GM23338 (cell line): ENCODE measurements at regions not wholly inside any gene's neighbourhood (a gene's known extent, or its start where the extent isn't known, plus 50 kb on each side); places are given as distances from the start of the nearest gene placed in this dataset.

Experiments
- ATAC-seq: fragments of 200-7000 bp; cut with Tn5 transposase; 3 replicates; pipeline ENCODE4 v1.9.1; 2020
- DNase-seq: peaks from one replicate; pipeline ENCODE4 v3.0.0-alpha.2; 2015; ENCODE audit warnings: low spot score
- H2AFZ ChIP-seq: fragments of 200-600 bp; sonication (generic); 2 replicates; pipeline ENCODE4 v1.8.0; 2016; ENCODE audit warnings: antibody characterized with exemption, mild to moderate bottlenecking, moderate library complexity
- H3F3A ChIP-seq: fragments of 200-600 bp; sonication (generic); replicated peaks from 2 replicates; pipeline ENCODE4 v1.8.0; 2017; ENCODE audit warnings: antibody characterized with exemption, mixed run types, low read depth
- H3K27ac ChIP-seq: fragments of 200-600 bp; sonication (generic); 2 replicates; pipeline ENCODE4 v1.6.1; 2016; ENCODE audit warnings: low read depth
- H3K27me3 ChIP-seq: fragments of 200-600 bp; sonication (generic); 2 replicates; pipeline ENCODE4 v1.8.0; 2016; ENCODE audit warnings: mild to moderate bottlenecking, mixed run types, moderate library complexity; ENCODE audit not compliant: insufficient read depth
- H3K36me3 ChIP-seq: fragments of 200-600 bp; sonication (generic); 2 replicates; pipeline ENCODE4 v1.8.0; 2016; ENCODE audit warnings: mild to moderate bottlenecking; ENCODE audit not compliant: insufficient read depth
- H3K4me1 ChIP-seq: fragments of 200-600 bp; sonication (generic); 2 replicates; pipeline ENCODE4 v1.8.0; 2016; ENCODE audit warnings: mild to moderate bottlenecking, moderate library complexity; ENCODE audit not compliant: insufficient read depth
- H3K4me2 ChIP-seq: fragments of 200-600 bp; sonication (generic); 2 replicates; pipeline ENCODE4 v1.7.1; 2017; ENCODE audit warnings: mixed run types
- H3K4me3 ChIP-seq: fragments of 200-600 bp; sonication (generic); 2 replicates; pipeline ENCODE4 v1.6.1; 2016; ENCODE audit warnings: mixed run types
- H3K79me2 ChIP-seq: fragments of 200-600 bp; sonication (generic); replicated peaks from 2 replicates; pipeline ENCODE4 v1.8.0; 2017; ENCODE audit warnings: mild to moderate bottlenecking; ENCODE audit not compliant: insufficient read depth
- H3K9me2 ChIP-seq: fragments of 200-600 bp; sonication (generic); 2 replicates; pipeline ENCODE4 v1.8.0; 2017; ENCODE audit not compliant: insufficient read depth
- H4K20me1 ChIP-seq: fragments of 200-600 bp; sonication (generic); replicated peaks from 2 replicates; pipeline ENCODE4 v1.8.0; 2017; ENCODE audit warnings: mild to moderate bottlenecking; ENCODE audit not compliant: insufficient read depth
- H3K27ac Mint-ChIP-seq: 2 replicates; pipeline ENCODE4 v1.8.0; 2020; ENCODE audit warnings: inconsistent platforms, mild to moderate bottlenecking, moderate library complexity, mixed read lengths
- H3K27me3 Mint-ChIP-seq: 3 replicates; pipeline ENCODE4 v1.8.0; 2022; ENCODE audit warnings: low read depth, mild to moderate bottlenecking, moderate library complexity, mixed read lengths, inconsistent platforms; ENCODE audit not compliant: insufficient read depth, poor library complexity
- H3K36me3 Mint-ChIP-seq: 3 replicates; pipeline ENCODE4 v1.8.0; 2021; ENCODE audit warnings: low read depth, mild to moderate bottlenecking, inconsistent platforms, moderate library complexity, mixed read lengths
- H3K4me1 Mint-ChIP-seq: 3 replicates; pipeline ENCODE4 v1.8.0; 2020; ENCODE audit warnings: mild to moderate bottlenecking, inconsistent platforms, mixed read lengths
- H3K4me3 Mint-ChIP-seq: 3 replicates; pipeline ENCODE4 v1.8.0; 2021; ENCODE audit warnings: moderate library complexity, mild to moderate bottlenecking, inconsistent platforms, mixed read lengths
- H3K9me3 Mint-ChIP-seq: 3 replicates; pipeline ENCODE4 v1.8.0; 2020; ENCODE audit warnings: moderate library complexity, mild to moderate bottlenecking, inconsistent platforms, mixed read lengths
- CREB1 ChIP-seq: fragments of 250-450 bp; sonication (Bioruptor Pico); IDR thresholded peaks from 2 replicates; pipeline ENCODE4 v1.5.0; 2020; ENCODE audit warnings: low read depth, mild to moderate bottlenecking, moderate library complexity
- ETS1 ChIP-seq: IDR thresholded peaks from 2 replicates; pipeline ENCODE4 v1.6.1; 2016; ENCODE audit warnings: antibody characterized with exemption
- EZH2 ChIP-seq: fragments of 200-600 bp; sonication (generic); IDR thresholded peaks from one replicate; pipeline ENCODE4 v1.8.0; 2017; ENCODE audit warnings: antibody characterized with exemption, mild to moderate bottlenecking, low read depth; ENCODE audit not compliant: unreplicated experiment
- EZH2phosphoT487 ChIP-seq: fragments of 200-600 bp; sonication (generic); IDR thresholded peaks from one replicate; pipeline ENCODE4 v1.8.1; 2018; ENCODE audit warnings: antibody characterized with exemption; ENCODE audit not compliant: unreplicated experiment
- JUNB ChIP-seq: IDR thresholded peaks from one replicate; pipeline ENCODE4 v1.6.1; 2016; ENCODE audit warnings: antibody characterized with exemption; ENCODE audit not compliant: unreplicated experiment
- NANOG ChIP-seq: IDR thresholded peaks from 2 replicates; pipeline ENCODE4 v1.6.1; 2016; ENCODE audit warnings: antibody characterized with exemption, borderline replicate concordance
- POLR2AphosphoS5 ChIP-seq: IDR thresholded peaks from 2 replicates; pipeline ENCODE4 v1.6.1; 2016; ENCODE audit warnings: antibody characterized with exemption, low read depth
- REST ChIP-seq: IDR thresholded peaks from one replicate; pipeline ENCODE4 v1.6.1; 2018; ENCODE audit warnings: antibody characterized with exemption; ENCODE audit not compliant: unreplicated experiment
- STAT1 ChIP-seq: IDR thresholded peaks from one replicate; pipeline ENCODE4 v1.6.1; 2016; ENCODE audit warnings: antibody characterized with exemption; ENCODE audit not compliant: unreplicated experiment
- ZNF114 ChIP-seq: fragments of 250-450 bp; sonication (Bioruptor Pico); IDR thresholded peaks from 2 replicates; pipeline ENCODE4 v1.5.0; 2020; ENCODE audit warnings: mild to moderate bottlenecking, moderate library complexity
- ZNF331 ChIP-seq: fragments of 250-450 bp; sonication (Bioruptor Pico); IDR thresholded peaks from 2 replicates; pipeline ENCODE4 v1.5.0; 2020; ENCODE audit warnings: low read depth, mild to moderate bottlenecking, moderate library complexity
- TF ChIP-seq, protein P1 (sequence below), 2 experiments: fragments of 200-600 bp in 1 of 2; sonication (generic) in 1 of 2; conservative IDR thresholded peaks; 2 replicates each; pipeline versions ENCODE4 v1.5.1 to v1.6.1; 2016 to 2017; ENCODE audit warnings: antibody characterized with exemption in 2 of 2, low read depth in 2 of 2, mild to moderate bottlenecking in 2 of 2, moderate library complexity in 1 of 2
- TF ChIP-seq, protein P2 (sequence below): fragments of 250-450 bp; sonication (Bioruptor Pico); IDR thresholded peaks from 2 replicates; pipeline ENCODE4 v1.5.0; 2020; ENCODE audit warnings: mild to moderate bottlenecking, moderate library complexity

GRCh38 chr4:31955346-31955745, 1235.2 kb downstream of the PCDH7 start:
- Histone ChIP-seq H3F3A (no peaks in the 10 kb centered on the region), H3K4me2 (no peak overlapping the region), H2AFZ (no peak overlapping the region), H3K79me2 (no peaks in the 10 kb centered on the region), H3K9me2 (no peaks in the 10 kb centered on the region), H3K27me3 (no peaks in the 10 kb centered on the region), H3K27ac (no peak overlapping the region), H3K4me1 (no peaks in the 10 kb centered on the region), H4K20me1 (no peaks in the 10 kb centered on the region), H3K36me3 (no peaks in the 10 kb centered on the region), H3K4me3 (no peak overlapping the region)
- TF ChIP-seq CREB1 (CRISPR knock-in tag) (no peak), JUNB (no peak), ZNF114 (CRISPR knock-in tag) (no peak), EZH2 (no peak), EZH2phosphoT487 (no peak), STAT1 (no peak), ZNF331 (no peak), ETS1 (no peak), POLR2AphosphoS5 (no peak), REST (no peak), NANOG (no peak)
- TF ChIP-seq, protein P1, sequence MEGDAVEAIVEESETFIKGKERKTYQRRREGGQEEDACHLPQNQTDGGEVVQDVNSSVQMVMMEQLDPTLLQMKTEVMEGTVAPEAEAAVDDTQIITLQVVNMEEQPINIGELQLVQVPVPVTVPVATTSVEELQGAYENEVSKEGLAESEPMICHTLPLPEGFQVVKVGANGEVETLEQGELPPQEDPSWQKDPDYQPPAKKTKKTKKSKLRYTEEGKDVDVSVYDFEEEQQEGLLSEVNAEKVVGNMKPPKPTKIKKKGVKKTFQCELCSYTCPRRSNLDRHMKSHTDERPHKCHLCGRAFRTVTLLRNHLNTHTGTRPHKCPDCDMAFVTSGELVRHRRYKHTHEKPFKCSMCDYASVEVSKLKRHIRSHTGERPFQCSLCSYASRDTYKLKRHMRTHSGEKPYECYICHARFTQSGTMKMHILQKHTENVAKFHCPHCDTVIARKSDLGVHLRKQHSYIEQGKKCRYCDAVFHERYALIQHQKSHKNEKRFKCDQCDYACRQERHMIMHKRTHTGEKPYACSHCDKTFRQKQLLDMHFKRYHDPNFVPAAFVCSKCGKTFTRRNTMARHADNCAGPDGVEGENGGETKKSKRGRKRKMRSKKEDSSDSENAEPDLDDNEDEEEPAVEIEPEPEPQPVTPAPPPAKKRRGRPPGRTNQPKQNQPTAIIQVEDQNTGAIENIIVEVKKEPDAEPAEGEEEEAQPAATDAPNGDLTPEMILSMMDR (conservative IDR thresholded peaks at IDR 0.05; ENCODE audit: low read depth in 2 of 2) = no peak
- TF ChIP-seq, protein P2, sequence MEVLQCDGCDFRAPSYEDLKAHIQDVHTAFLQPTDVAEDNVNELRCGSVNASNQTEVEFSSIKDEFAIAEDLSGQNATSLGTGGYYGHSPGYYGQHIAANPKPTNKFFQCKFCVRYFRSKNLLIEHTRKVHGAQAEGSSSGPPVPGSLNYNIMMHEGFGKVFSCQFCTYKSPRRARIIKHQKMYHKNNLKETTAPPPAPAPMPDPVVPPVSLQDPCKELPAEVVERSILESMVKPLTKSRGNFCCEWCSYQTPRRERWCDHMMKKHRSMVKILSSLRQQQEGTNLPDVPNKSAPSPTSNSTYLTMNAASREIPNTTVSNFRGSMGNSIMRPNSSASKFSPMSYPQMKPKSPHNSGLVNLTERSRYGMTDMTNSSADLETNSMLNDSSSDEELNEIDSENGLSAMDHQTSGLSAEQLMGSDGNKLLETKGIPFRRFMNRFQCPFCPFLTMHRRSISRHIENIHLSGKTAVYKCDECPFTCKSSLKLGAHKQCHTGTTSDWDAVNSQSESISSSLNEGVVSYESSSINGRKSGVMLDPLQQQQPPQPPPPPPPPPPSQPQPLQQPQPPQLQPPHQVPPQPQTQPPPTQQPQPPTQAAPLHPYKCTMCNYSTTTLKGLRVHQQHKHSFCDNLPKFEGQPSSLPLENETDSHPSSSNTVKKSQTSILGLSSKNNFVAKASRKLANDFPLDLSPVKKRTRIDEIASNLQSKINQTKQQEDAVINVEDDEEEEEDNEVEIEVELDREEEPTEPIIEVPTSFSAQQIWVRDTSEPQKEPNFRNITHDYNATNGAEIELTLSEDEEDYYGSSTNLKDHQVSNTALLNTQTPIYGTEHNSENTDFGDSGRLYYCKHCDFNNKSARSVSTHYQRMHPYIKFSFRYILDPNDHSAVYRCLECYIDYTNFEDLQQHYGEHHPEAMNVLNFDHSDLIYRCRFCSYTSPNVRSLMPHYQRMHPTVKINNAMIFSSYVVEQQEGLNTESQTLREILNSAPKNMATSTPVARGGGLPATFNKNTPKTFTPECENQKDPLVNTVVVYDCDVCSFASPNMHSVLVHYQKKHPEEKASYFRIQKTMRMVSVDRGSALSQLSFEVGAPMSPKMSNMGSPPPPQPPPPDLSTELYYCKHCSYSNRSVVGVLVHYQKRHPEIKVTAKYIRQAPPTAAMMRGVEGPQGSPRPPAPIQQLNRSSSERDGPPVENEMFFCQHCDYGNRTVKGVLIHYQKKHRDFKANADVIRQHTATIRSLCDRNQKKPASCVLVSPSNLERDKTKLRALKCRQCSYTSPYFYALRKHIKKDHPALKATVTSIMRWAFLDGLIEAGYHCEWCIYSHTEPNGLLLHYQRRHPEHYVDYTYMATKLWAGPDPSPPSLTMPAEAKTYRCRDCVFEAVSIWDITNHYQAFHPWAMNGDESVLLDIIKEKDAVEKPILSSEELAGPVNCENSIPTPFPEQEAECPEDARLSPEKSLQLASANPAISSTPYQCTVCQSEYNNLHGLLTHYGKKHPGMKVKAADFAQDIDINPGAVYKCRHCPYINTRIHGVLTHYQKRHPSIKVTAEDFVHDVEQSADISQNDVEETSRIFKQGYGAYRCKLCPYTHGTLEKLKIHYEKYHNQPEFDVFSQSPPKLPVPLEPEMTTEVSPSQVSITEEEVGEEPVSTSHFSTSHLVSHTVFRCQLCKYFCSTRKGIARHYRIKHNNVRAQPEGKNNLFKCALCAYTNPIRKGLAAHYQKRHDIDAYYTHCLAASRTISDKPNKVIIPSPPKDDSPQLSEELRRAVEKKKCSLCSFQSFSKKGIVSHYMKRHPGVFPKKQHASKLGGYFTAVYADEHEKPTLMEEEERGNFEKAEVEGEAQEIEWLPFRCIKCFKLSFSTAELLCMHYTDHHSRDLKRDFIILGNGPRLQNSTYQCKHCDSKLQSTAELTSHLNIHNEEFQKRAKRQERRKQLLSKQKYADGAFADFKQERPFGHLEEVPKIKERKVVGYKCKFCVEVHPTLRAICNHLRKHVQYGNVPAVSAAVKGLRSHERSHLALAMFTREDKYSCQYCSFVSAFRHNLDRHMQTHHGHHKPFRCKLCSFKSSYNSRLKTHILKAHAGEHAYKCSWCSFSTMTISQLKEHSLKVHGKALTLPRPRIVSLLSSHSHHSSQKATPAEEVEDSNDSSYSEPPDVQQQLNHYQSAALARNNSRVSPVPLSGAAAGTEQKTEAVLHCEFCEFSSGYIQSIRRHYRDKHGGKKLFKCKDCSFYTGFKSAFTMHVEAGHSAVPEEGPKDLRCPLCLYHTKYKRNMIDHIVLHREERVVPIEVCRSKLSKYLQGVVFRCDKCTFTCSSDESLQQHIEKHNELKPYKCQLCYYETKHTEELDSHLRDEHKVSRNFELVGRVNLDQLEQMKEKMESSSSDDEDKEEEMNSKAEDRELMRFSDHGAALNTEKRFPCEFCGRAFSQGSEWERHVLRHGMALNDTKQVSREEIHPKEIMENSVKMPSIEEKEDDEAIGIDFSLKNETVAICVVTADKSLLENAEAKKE (CRISPR knock-in tag) = no peak
- Mint-ChIP-seq H3K27ac (no peak overlapping the region), H3K4me1 (no peaks in the 10 kb centered on the region), H3K27me3 (no peaks in the 10 kb centered on the region), H3K36me3 (no peaks in the 10 kb centered on the region), H3K4me3 (no peak overlapping the region), H3K9me3 (no peaks in the 10 kb centered on the region)
- ATAC-seq = no peak
- no peak for DNase-seq
